Thymus (tissue), 11 donors: ENCODE measurements at regions not wholly inside any gene's neighbourhood (a gene's known extent, or its start where the extent isn't known, plus 50 kb on each side); places are given as distances from the start of the nearest gene placed in this dataset.

ENCODE experiments used
- DNase-seq, 9 donors: peaks; one replicate each; pipeline ENCODE4 v3.0.0-alpha.2; 2013; ENCODE audit warnings: low spot score in 9 of 9, low read depth in 6 of 9, missing footprints in 1 of 9
- H3K27ac ChIP-seq, 2 donors: one replicate each; pipeline ENCODE4 v1.5.1; 2013; ENCODE audit warnings: control low read depth in 1 of 2, low read depth in 1 of 2, low read length in 1 of 2, mild to moderate bottlenecking in 1 of 2, moderate library complexity in 1 of 2
- H3K27me3 ChIP-seq, 2 donors: one replicate each; pipeline ENCODE4 v1.5.1; 2013; ENCODE audit warnings: low read length in 1 of 2; ENCODE audit not compliant: control insufficient read depth in 2 of 2, insufficient read depth in 1 of 2
- H3K36me3 ChIP-seq, 2 donors: one replicate each; pipeline ENCODE4 v1.5.1; 2013; ENCODE audit warnings: low read length in 1 of 2, mild to moderate bottlenecking in 1 of 2, moderate library complexity in 1 of 2; ENCODE audit not compliant: control insufficient read depth in 2 of 2, insufficient read depth in 2 of 2
- H3K4me1 ChIP-seq, 2 donors: one replicate each; pipeline ENCODE4 v1.5.1; 2013; ENCODE audit warnings: low read length in 2 of 2; ENCODE audit not compliant: control insufficient read depth in 2 of 2, insufficient read depth in 2 of 2
- H3K4me3 ChIP-seq, 2 donors: one replicate each; pipeline ENCODE4 v1.5.1; 2013; ENCODE audit warnings: low read length in 2 of 2, control low read depth in 1 of 2, mild to moderate bottlenecking in 1 of 2
- H3K9me3 ChIP-seq, 2 donors: one replicate each; pipeline ENCODE4 v1.5.1; 2013; ENCODE audit warnings: low read length in 1 of 2, mild to moderate bottlenecking in 1 of 2; ENCODE audit not compliant: control insufficient read depth in 2 of 2, insufficient read depth in 1 of 2
- WGBS: extraction: QIAGEN DNeasy Blood & Tissue Kit; methylation state at CpG from one replicate; pipeline ENCODE4 v1.1.7; 2013; 5-methylcytosine and 5-hydroxymethylcytosine counted together
- donor health status: healthy.

DNA sequence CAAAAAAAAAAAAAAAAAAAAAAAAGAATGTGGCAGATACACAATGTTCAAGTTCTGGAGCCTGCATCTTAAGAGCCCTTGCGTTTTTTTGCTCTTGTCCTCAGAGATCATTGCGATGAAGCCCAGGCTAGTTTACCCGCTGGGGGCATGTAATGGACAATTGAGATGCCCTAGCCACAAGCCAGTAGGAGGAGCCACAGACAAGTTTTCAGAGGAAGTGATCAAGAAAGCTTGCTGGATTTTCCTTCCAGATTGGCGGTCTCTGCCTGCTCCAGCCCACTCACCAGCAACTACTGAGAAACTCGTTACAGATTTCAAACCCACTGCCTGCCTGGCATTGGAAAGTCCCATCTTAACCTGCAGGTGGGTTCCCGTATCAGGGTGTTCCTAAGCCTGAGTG, 192.1 kb upstream of the EOMES start:
- no peak overlapping the region for H3K4me3 ChIP-seq
- H3K27me3 ChIP-seq, result no peaks in the 10 kb centered on the region
- no peaks in the 10 kb centered on the region for H3K36me3 ChIP-seq
- H3K4me1 ChIP-seq, result no peaks in the 10 kb centered on the region
- DNase-seq, result no peak
- H3K9me3 ChIP-seq, result no peaks in the 10 kb centered on the region
- no peak overlapping the region for H3K27ac ChIP-seq
- WGBS, result 92% methylated on average over 6 of the region's 6 CpGs

DNA sequence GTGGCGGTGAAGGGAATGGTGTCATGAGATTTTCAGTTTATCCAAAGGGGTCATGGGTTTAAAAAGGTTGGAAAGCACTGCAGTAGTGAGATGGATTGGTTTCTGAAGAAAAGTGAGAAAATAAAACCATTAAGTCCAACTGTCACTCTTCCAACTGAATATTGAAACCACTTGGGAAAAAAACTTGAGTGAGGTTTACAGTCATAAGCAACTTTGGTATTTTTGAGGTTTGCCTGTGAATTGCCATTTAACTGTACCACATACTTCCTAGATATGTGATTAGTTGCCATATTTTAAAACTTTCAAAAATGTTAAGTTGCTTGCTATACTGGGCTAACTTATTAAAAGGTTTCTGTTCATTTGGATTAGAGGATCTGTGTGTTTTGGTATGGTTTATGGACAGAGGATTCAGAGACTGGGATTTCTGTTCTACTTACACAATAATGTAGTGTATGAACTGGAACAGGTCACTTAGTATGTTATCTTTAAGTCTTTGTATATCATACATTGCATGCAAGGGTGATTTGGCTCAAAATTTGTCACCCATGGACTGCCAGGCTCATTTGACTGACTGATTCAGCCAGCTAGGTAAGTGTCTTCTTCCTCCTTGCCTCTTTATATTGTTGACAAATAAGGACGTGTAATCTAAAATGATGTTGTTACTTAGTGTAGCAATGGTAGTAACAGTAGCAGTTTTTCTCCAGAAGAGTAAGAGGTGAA, 201.4 kb upstream of the EOMES start:
- Histone ChIP-seq H3K4me3 (no peak overlapping the region), H3K27me3 (no peaks in the 10 kb centered on the region), H3K9me3 (no peaks in the 10 kb centered on the region), H3K27ac (no peak overlapping the region), H3K4me1 (no peaks in the 10 kb centered on the region), H3K36me3 (no peaks in the 10 kb centered on the region)
- 94% methylated on average over 2 of the region's 2 CpGs for WGBS
- no peak for DNase-seq

DNA sequence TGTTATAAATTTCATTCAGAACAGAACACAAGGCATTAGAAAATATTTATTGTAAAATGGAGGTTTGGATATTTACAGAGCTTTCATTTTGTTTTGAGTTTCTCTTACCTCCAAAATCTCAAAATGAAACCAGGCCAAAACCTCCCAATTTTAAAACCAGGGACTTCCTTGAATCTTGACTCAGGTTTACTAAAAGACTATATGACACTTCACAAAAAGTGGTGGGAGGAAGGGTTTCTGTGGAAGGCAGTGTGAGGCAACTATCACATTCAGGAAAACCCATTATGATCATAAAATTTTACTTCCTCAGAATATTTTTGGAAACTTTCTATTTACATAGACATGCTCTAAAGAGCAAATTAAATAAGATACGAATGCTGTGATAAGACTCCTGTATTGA, 205.8 kb upstream of the EOMES start:
- Histone ChIP-seq H3K4me3 (no peak overlapping the region), H3K9me3 (no peaks in the 10 kb centered on the region), H3K4me1 (no peaks in the 10 kb centered on the region), H3K27ac (no peak overlapping the region), H3K36me3 (no peaks in the 10 kb centered on the region), H3K27me3 (no peaks in the 10 kb centered on the region)
- WGBS, result 75% methylated on average over 1 of the region's 1 CpG
- DNase-seq, result no peak

DNA sequence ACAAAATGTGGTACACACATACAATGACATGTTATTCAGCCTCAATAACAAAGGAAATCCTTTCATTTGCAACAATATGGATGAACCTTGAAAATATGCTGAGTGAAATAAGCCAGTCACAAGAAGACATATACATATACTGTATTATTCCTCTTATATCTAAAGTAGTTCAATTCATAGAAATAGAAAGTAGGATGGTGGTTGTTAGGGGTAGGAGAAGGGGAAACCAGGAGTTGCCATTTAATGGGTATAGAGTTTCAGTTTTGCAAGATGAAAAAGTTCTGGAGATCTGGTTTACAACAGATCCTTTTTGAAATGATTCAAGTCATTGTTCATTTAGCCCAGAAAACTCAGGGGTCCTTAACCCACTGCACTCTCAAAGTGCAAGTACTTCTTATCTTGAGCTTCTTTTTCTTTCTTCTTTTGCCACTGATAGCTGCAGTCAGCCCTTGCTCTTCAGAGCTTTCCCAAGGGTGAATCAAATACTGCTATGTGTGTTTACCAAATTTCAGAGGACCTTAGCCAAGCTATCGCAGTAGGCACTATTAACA, 208.0 kb upstream of the EOMES start:
- Histone ChIP-seq H3K4me3 (no peak overlapping the region), H3K4me1 (no peaks in the 10 kb centered on the region), H3K27ac (no peak overlapping the region), H3K36me3 (no peaks in the 10 kb centered on the region), H3K27me3 (no peaks in the 10 kb centered on the region), H3K9me3 (no peaks in the 10 kb centered on the region)
- WGBS, result 95% methylated on average over 1 of the region's 1 CpG
- no peak for DNase-seq

DNA sequence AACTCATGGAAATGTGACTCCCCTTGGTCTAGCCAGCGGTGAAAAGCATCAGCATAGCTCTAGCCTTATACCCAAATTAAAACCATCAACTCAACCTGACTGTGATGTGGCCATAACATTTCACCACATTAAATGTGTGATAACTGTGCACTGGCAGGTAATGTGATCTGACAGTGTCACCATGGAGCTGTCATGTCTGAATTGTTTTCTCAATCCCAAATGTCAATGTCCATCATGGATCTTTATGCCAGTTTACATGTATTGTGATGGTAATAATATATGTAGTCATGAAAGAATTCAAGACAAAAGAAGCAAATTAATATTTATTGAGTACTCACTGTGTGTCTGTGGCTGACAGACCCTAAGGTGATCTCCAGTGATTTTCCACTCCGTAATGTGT, 213.4 kb upstream of the EOMES start:
- DNase-seq, result no peak
- Histone ChIP-seq H3K9me3 (no peaks in the 10 kb centered on the region), H3K4me1 (no peaks in the 10 kb centered on the region), H3K27me3 (no peaks in the 10 kb centered on the region), H3K27ac (no peak overlapping the region), H3K36me3 (no peaks in the 10 kb centered on the region), H3K4me3 (no peak overlapping the region)
- WGBS, result 95% methylated on average over 2 of the region's 2 CpGs

DNA sequence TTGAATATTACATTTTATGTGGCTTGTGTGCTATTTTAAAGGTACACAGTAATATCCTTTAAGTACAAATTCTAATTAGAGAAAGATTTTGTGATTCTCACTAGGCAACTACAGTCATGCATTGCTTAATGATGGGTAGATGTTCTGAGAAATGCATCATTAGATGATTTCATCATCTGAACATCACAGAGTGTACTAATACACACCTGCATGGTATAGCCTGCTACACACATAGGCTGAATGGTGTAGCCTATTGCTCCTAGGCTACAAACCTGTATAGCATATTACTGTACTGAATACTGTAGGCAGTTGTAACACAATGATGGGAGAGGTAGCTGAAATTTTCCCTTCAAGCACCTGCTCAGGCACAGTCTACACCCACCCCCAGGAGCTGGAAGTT, 217.4 kb upstream of the EOMES start:
- no peaks in the 10 kb centered on the region for H3K27me3 ChIP-seq
- H3K4me3 ChIP-seq, result no peak overlapping the region
- H3K27ac ChIP-seq, result no peak overlapping the region
- H3K4me1 ChIP-seq, result no peaks in the 10 kb centered on the region
- no peaks in the 10 kb centered on the region for H3K36me3 ChIP-seq
- DNase-seq, result no peak
- no peaks in the 10 kb centered on the region for H3K9me3 ChIP-seq

DNA sequence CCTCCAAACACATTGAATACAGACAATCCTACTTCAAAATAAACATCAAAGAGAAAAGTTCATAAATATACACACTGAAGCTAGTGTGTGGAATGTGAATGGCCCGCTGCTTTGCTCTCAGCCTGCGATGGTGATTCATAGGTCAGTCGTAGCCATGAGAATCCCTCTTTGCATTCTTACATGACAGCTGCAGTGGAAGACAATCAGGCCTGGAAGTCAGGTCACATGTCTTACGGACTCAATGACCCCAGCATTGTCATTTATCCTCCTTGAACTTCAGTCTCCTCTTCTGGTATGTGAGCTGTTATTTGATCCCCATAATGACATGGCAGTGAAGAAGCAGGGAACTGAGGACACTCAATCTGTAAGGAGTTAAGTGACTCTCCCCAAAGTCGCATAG, 217.8 kb upstream of the EOMES start:
- no peak overlapping the region for H3K27ac ChIP-seq
- no peaks in the 10 kb centered on the region for H3K9me3 ChIP-seq
- no peak overlapping the region for H3K4me3 ChIP-seq
- H3K36me3 ChIP-seq, result no peaks in the 10 kb centered on the region
- no peak for DNase-seq
- H3K4me1 ChIP-seq, result no peaks in the 10 kb centered on the region
- WGBS, result 94% methylated on average over 5 of the region's 5 CpGs
- no peaks in the 10 kb centered on the region for H3K27me3 ChIP-seq

DNA sequence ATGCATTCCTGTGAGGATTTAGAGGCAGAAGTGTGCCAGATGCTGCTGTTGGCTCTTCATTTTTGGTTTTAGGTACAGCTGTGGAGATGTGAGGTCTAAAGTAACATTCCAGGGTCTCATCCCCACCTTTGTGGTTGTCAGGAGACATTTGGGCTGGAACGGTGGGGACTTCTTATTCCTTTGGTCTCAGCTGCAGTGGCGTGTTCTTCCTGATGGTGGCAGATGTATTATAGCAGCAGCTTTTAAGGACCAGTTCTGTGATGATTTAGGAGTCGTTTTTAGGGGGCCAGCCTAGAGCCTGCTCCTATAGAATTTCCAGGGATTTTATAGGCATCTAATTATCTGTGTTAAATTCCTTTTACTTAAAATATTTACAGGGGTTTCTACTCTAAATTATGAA, 221.0 kb upstream of the EOMES start:
- 18% methylated on average over 3 of the region's 3 CpGs for WGBS
- no peaks in the 10 kb centered on the region for H3K27me3 ChIP-seq
- no peaks in the 10 kb centered on the region for H3K9me3 ChIP-seq
- DNase-seq, result peak in 1 of 9 donors; percentile 21
- H3K4me3 ChIP-seq, result no peak overlapping the region
- no peaks in the 10 kb centered on the region for H3K36me3 ChIP-seq
- no peaks in the 10 kb centered on the region for H3K4me1 ChIP-seq
- H3K27ac ChIP-seq, result no peak overlapping the region

DNA sequence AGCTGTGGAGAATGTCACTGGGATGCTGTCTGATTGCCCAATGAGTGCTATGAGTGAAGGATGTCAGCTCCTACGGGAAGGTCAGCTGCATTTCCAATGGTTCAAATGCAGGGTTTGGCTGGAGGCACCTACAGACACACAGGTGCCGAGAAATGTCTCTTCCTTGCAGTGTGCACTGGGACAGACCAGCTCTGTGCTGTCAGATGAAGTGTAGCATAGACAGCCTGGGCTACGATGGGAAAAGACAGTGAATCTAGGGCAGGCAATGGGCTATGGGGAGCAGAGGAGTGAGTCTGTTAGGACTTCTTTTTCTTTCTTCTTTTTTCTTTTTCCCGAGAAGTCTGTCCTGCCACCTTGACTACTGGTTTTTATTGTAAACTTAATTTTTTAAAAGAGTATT, 223.1 kb upstream of the EOMES start:
- Histone ChIP-seq H3K27ac (no peak overlapping the region), H3K4me3 (no peak overlapping the region), H3K9me3 (no peaks in the 10 kb centered on the region), H3K4me1 (no peaks in the 10 kb centered on the region), H3K36me3 (no peaks in the 10 kb centered on the region), H3K27me3 (no peaks in the 10 kb centered on the region)
- no peak for DNase-seq
- WGBS, result 93% methylated on average over 4 of the region's 4 CpGs
